ENCODE measurements at regions not wholly inside any gene's neighbourhood (a gene's known extent, or its start where the extent isn't known, plus 50 kb on each side); places are given as distances from the start of the nearest gene placed in this dataset.

- Histone ChIP-seq H3K27me3 (replicated peaks; ENCODE audit: insufficient read depth) (no peaks in the 10 kb centered on the region), H3K27ac (no peak overlapping the region), H3K36me3 (no peaks in the 10 kb centered on the region), H3K4me3 (no peak overlapping the region), H3K9me3 (no peaks in the 10 kb centered on the region), H3K4me1 (replicated peaks) (no peaks in the 10 kb centered on the region)
- DNase-seq (ENCODE audit: low spot score), result no peak
- 78% methylated on average over 1 of the region's 1 CpG for WGBS
- intact Hi-C loops (cut with DNase I), result no loop called here
- TF ChIP-seq POLR2A (IDR thresholded peaks at IDR 0.05) (no peak), POLR2AphosphoS5 (IDR thresholded peaks at IDR 0.05) (no peak), CTCF (IDR thresholded peaks at IDR 0.05) (no peak)
These were observed 446.6 kb upstream of the GRIA1 start for GRCh38 chr5:153043886-153044285.

DNA sequence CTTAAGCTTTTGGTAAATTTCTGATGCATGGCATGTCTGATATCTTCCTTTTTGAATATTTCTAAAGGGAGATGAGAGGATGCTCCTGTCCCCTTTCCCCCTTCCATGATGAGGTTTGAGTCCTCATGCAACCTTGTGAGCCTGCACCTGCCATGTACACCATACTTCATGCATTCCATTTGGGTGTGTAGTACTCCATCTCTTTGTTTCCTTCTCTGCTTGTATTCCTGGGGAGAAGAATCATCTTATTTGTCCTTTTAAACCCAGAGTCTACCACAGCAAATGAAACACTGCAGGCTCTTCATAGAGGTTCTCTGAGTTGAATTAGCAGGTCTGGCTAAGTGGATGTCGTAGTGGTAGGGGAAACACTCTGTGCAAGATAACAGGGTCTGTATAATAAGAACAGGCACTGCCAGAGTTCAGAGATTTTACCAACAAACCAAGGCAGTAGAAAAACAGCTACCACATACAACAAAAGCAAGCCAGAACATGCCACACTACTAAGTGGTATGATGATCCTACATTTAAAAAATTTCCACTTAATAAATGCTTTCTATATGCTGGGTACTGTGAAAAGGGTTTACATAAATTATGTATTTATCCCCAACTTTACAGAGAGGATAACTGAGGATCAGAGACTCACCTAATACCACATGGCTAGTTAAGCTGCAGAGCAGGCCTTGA lies 439.8 kb upstream of the GRIA1 start:
- DNase-seq (ENCODE audit: low spot score), result no peak
- Histone ChIP-seq H3K27ac (no peak overlapping the region), H3K9me3 (no peaks in the 10 kb centered on the region), H3K4me1 (replicated peaks) (no peaks in the 10 kb centered on the region), H3K27me3 (replicated peaks; ENCODE audit: insufficient read depth) (no peaks in the 10 kb centered on the region), H3K36me3 (no peaks in the 10 kb centered on the region), H3K4me3 (no peak overlapping the region)
- 47% methylated on average over 1 of the region's 1 CpG for WGBS
- TF ChIP-seq POLR2AphosphoS5 (IDR thresholded peaks at IDR 0.05) (no peak), CTCF (IDR thresholded peaks at IDR 0.05) (no peak), POLR2A (IDR thresholded peaks at IDR 0.05) (no peak)
- intact Hi-C loops (cut with DNase I), result no loop called here

- no peaks in the 10 kb centered on the region for H3K9me3 ChIP-seq
- no peak overlapping the region for H3K4me3 ChIP-seq
- intact Hi-C loops (cut with DNase I), result no loop called here
- no peaks in the 10 kb centered on the region for H3K27me3 ChIP-seq (replicated peaks; ENCODE audit: insufficient read depth)
- no peaks in the 10 kb centered on the region for H3K4me1 ChIP-seq (replicated peaks)
- no peak for DNase-seq (ENCODE audit: low spot score)
- no peak for TF ChIP-seq POLR2A (IDR thresholded peaks at IDR 0.05)
- TF ChIP-seq CTCF (IDR thresholded peaks at IDR 0.05), result no peak
- H3K27ac ChIP-seq, result no peak overlapping the region
- H3K36me3 ChIP-seq, result no peaks in the 10 kb centered on the region
These were observed 424.2 kb upstream of the GRIA1 start for GRCh38 chr5:153066281-153066680.

DNA sequence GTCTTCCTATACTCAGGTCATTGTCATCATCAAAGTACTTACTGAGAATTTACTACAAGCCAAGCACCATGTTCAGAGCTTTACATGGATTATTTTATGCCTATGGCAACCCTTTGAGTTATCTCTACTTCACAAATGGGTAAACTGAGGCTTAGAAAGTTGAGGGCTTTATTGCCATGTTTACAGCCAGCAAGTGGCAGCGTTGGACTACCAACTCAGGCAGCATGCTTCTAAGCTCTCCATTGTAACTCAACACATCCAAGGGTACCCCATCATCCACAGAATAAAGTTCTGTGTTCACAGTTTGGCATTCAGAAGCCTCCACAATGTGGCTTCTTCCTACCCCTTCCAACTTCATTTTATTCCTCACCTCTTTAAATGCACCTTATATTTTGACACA lies 422.6 kb upstream of the GRIA1 start:
- H3K4me3 ChIP-seq, result no peak overlapping the region
- no peaks in the 10 kb centered on the region for H3K36me3 ChIP-seq
- no peak for TF ChIP-seq POLR2AphosphoS5 (IDR thresholded peaks at IDR 0.05)
- TF ChIP-seq CTCF (IDR thresholded peaks at IDR 0.05), result no peak
- no peak for TF ChIP-seq POLR2A (IDR thresholded peaks at IDR 0.05)
- intact Hi-C loops (cut with DNase I), result no loop called here
- H3K27ac ChIP-seq, result no peak overlapping the region
- DNase-seq (ENCODE audit: low spot score), result no peak
- no peaks in the 10 kb centered on the region for H3K4me1 ChIP-seq (replicated peaks)
- no peaks in the 10 kb centered on the region for H3K27me3 ChIP-seq (replicated peaks; ENCODE audit: insufficient read depth)
- 71% methylated on average over 1 of the region's 1 CpG for WGBS
- H3K9me3 ChIP-seq, result no peaks in the 10 kb centered on the region

- Histone ChIP-seq H3K36me3 (no peaks in the 10 kb centered on the region), H3K9me3 (no peaks in the 10 kb centered on the region), H3K4me3 (no peak overlapping the region), H3K27ac (no peak overlapping the region), H3K4me1 (replicated peaks) (no peaks in the 10 kb centered on the region), H3K27me3 (replicated peaks; ENCODE audit: insufficient read depth) (no peaks in the 10 kb centered on the region)
- DNase-seq (ENCODE audit: low spot score), result no peak
- intact Hi-C loops (cut with DNase I), result no loop called here
- 76% methylated on average over 5 of the region's 5 CpGs for WGBS
- TF ChIP-seq POLR2AphosphoS5 (IDR thresholded peaks at IDR 0.05), result no peak
These were observed 411.1 kb upstream of the GRIA1 start for GRCh38 chr5:153079396-153079795.
